SK-N-SH treated with all-trans-retinoic acid at 6 μM for 48 hours (cell line): ENCODE measurements at regions not wholly inside any gene's neighbourhood (a gene's known extent, or its start where the extent isn't known, plus 50 kb on each side); places are given as distances from the start of the nearest gene placed in this dataset.

Experiments
- ATAC-seq: fragments of 200-7000 bp; cut with Tn5 transposase; 3 replicates; pipeline ENCODE4 v1.9.1; 2020; ENCODE audit warnings: mild to moderate bottlenecking, moderate library complexity
- ARNTL ChIP-seq: fragments of 450-650 bp; formaldehyde crosslinking; IDR thresholded peaks from 2 replicates; pipeline ENCODE4 v1.5.0; 2020; ENCODE audit warnings: low read depth, mild to moderate bottlenecking, moderate library complexity, borderline replicate concordance
- BACH2 ChIP-seq: fragments of 250-450 bp; sonication (Bioruptor Pico); IDR thresholded peaks from 2 replicates; pipeline ENCODE4 v1.9.0; 2021; ENCODE audit warnings: mild to moderate bottlenecking, borderline replicate concordance
- CREB5 ChIP-seq: fragments of 250-450 bp; sonication (Bioruptor Pico); IDR thresholded peaks from 2 replicates; pipeline ENCODE4 v1.5.1; 2020; ENCODE audit warnings: low read depth, mild to moderate bottlenecking, moderate library complexity
- CSDC2 ChIP-seq: fragments of 250-450 bp; sonication (Bioruptor Pico); IDR thresholded peaks from 2 replicates; pipeline ENCODE4 v1.5.0; 2020; ENCODE audit warnings: mild to moderate bottlenecking, moderate library complexity
- CSRNP3 ChIP-seq: fragments of 250-450 bp; sonication (Bioruptor Pico); IDR thresholded peaks from 2 replicates; pipeline ENCODE4 v1.5.1; 2021; ENCODE audit warnings: mild to moderate bottlenecking, moderate library complexity
- ISL1 ChIP-seq: fragments of 250-450 bp; sonication (Bioruptor Pico); IDR thresholded peaks from 2 replicates; pipeline ENCODE4 v2.1.2; 2022; ENCODE audit warnings: mild to moderate bottlenecking, moderate library complexity
- OSR1 ChIP-seq: fragments of 250-450 bp; sonication (Bioruptor Pico); IDR thresholded peaks from 2 replicates; pipeline ENCODE4 v1.8.0; 2022; ENCODE audit warnings: moderate library complexity, mild to moderate bottlenecking, inconsistent platforms
- PATZ1 ChIP-seq: fragments of 250-450 bp; sonication (Bioruptor Pico); IDR thresholded peaks from 2 replicates; pipeline ENCODE4 v1.8.0; 2020; ENCODE audit warnings: mild to moderate bottlenecking, moderate library complexity, borderline replicate concordance
- POU6F1 ChIP-seq: fragments of 250-450 bp; sonication (Bioruptor Pico); IDR thresholded peaks from 2 replicates; pipeline ENCODE4 v1.8.0; 2021; ENCODE audit warnings: low read depth, mild to moderate bottlenecking, moderate library complexity, borderline replicate concordance
- PPARA ChIP-seq: fragments of 250-450 bp; sonication (Bioruptor Pico); IDR thresholded peaks from 2 replicates; pipeline ENCODE4 v1.5.0; 2020; ENCODE audit warnings: mild to moderate bottlenecking, borderline replicate concordance
- SNAI2 ChIP-seq: fragments of 250-450 bp; sonication (Bioruptor Pico); IDR thresholded peaks from 2 replicates; pipeline ENCODE4 v1.5.0; 2020; ENCODE audit warnings: mild to moderate bottlenecking, moderate library complexity
- TCF4 ChIP-seq: fragments of 250-450 bp; sonication (Bioruptor Pico); IDR thresholded peaks from 2 replicates; pipeline ENCODE4 v1.8.0; 2021; ENCODE audit warnings: mild to moderate bottlenecking, moderate library complexity, borderline replicate concordance
- TOX ChIP-seq: fragments of 250-450 bp; sonication (Bioruptor Pico); IDR thresholded peaks from 2 replicates; pipeline ENCODE4 v1.8.0; 2021; ENCODE audit warnings: mild to moderate bottlenecking, moderate library complexity, borderline replicate concordance
- TSHZ2 ChIP-seq: fragments of 250-450 bp; sonication (Bioruptor Pico); IDR thresholded peaks from 2 replicates; pipeline ENCODE4 v1.5.0; 2020; ENCODE audit warnings: mild to moderate bottlenecking, moderate library complexity
- ZFP3 ChIP-seq: fragments of 250-450 bp; sonication (Bioruptor Pico); IDR thresholded peaks from 2 replicates; pipeline ENCODE4 v1.5.0; 2020; ENCODE audit warnings: mild to moderate bottlenecking, moderate library complexity
- ZFP30 ChIP-seq: fragments of 450-650 bp; formaldehyde crosslinking; IDR thresholded peaks from 2 replicates; pipeline ENCODE4 v1.5.0; 2022; ENCODE audit warnings: mild to moderate bottlenecking, moderate library complexity
- ZNF70 ChIP-seq: fragments of 450-650 bp; formaldehyde crosslinking; IDR thresholded peaks from 2 replicates; pipeline ENCODE4 v1.5.0; 2020; ENCODE audit warnings: mild to moderate bottlenecking, moderate library complexity
- ZNF8 ChIP-seq: fragments of 450-650 bp; formaldehyde crosslinking; IDR thresholded peaks from 2 replicates; pipeline ENCODE4 v1.5.0; 2020; ENCODE audit warnings: mild to moderate bottlenecking, moderate library complexity

GRCh38 chr17:22233382-22233781 is 541.1 kb downstream of the KCNJ18 start:
- TF ChIP-seq OSR1 (CRISPR knock-in tag) (no peak), ARNTL (CRISPR knock-in tag) (no peak)
- no peak for ATAC-seq

GRCh38 chr17:22242472-22242871 is 550.1 kb downstream of the KCNJ18 start:
- no peak for ATAC-seq
- TF ChIP-seq ISL1 (CRISPR knock-in tag) (no peak), POU6F1 (no peak)
- TF ChIP-seq, all 23 proteins: peak for 0

- no peak for ATAC-seq
- TF ChIP-seq ARNTL (CRISPR knock-in tag): no peak
- TF ChIP-seq POU6F1: no peak
- TF ChIP-seq TCF4 (CRISPR knock-in tag): no peak
- no peak for TF ChIP-seq TSHZ2 (CRISPR knock-in tag)
- no peak for TF ChIP-seq CSDC2 (CRISPR knock-in tag)
- no peak for TF ChIP-seq OSR1 (CRISPR knock-in tag)
- no peak for TF ChIP-seq CREB5 (CRISPR knock-in tag)
- no peak for TF ChIP-seq PPARA (CRISPR knock-in tag)
- no peak for TF ChIP-seq ZFP3 (CRISPR knock-in tag)
Observed at GRCh38 chr17:22251498-22251897, 559.2 kb downstream of the KCNJ18 start.

GRCh38 chr17:22253007-22253406 is 560.7 kb downstream of the KCNJ18 start:
- ATAC-seq: no peak
- TF ChIP-seq TSHZ2 (CRISPR knock-in tag): no peak
- TF ChIP-seq CSRNP3: no peak
- TF ChIP-seq CREB5 (CRISPR knock-in tag): no peak
- TF ChIP-seq ZNF8 (CRISPR knock-in tag): no peak
- TF ChIP-seq ZFP30: no peak
- no peak for TF ChIP-seq ZNF70
- no peak for TF ChIP-seq OSR1 (CRISPR knock-in tag)
- no peak for TF ChIP-seq ZFP3 (CRISPR knock-in tag)
- TF ChIP-seq PPARA (CRISPR knock-in tag): no peak
- TF ChIP-seq POU6F1: no peak
- TF ChIP-seq BACH2 (CRISPR knock-in tag): no peak
- TF ChIP-seq SNAI2 (CRISPR knock-in tag): no peak
- TF ChIP-seq TOX (CRISPR knock-in tag): no peak
- no peak for TF ChIP-seq PATZ1 (CRISPR knock-in tag)
- TF ChIP-seq ISL1 (CRISPR knock-in tag): no peak
